HCT116 (cell line): ENCODE measurements at regions not wholly inside any gene's neighbourhood (a gene's known extent, or its start where the extent isn't known, plus 50 kb on each side); places are given as distances from the start of the nearest gene placed in this dataset.

ENCODE experiments used
- ATAC-seq: fragments of 200-7000 bp; cut with Tn5 transposase; 2 replicates; pipeline ENCODE4 v1.9.1; 2020; ENCODE audit warnings: mild to moderate bottlenecking, moderate library complexity
- BruUV-seq: library from RNA; stranded (reverse); fragments of 400-500 nt; replicated peaks from 2 replicates; lab custom pipeline; 2021; lab: Mats Ljungman, UMichigan
- CTCF ChIA-PET: fragments of 300-600 bp; sonication (Branson Sonifier 250); formaldehyde crosslinking; loops from one replicate; lab custom pipeline; 2021; ENCODE audit warnings: antibody characterized with exemption; lab: Charles Lee
- POLR2A ChIA-PET: fragments of 300-600, 350-600 bp; sonication (Branson Sonifier 250); formaldehyde crosslinking; loops from one replicate; lab custom pipeline; 2021; ENCODE audit warnings: antibody characterized with exemption; lab: Charles Lee
- RAD21 ChIA-PET, 2 experiments: fragments of 300-600 bp; sonication (Branson Sonifier 250); formaldehyde crosslinking; loops; one replicate each; lab custom pipeline; 2023; ENCODE audit warnings: low total read pairs in 2 of 2; ENCODE audit not compliant: uncharacterized antibody in 2 of 2, unreplicated experiment in 2 of 2, low non-redundant PET in 1 of 2; lab: Charles Lee
- DNase-seq: peaks from one replicate; pipeline ENCODE4 v3.0.0-alpha.2; 2010; ENCODE audit warnings: low read depth, low spot score
- H2AFZ ChIP-seq: fragments of 200-600 bp; shearing (Covaris generic), sonication (generic); 2 replicates; pipeline ENCODE4 v1.6.1; 2017; ENCODE audit warnings: low read depth, mixed run types, mixed read lengths, antibody characterized with exemption, low read length; ENCODE audit not compliant: poor library complexity, severe bottlenecking
- H3K27ac ChIP-seq: 2 replicates; pipeline ENCODE4 v1.5.1; 2012; ENCODE audit warnings: low read depth, low read length
- H3K27me3 ChIP-seq: fragments of 200-600 bp; sonication (generic); 2 replicates; pipeline ENCODE4 v1.6.1; 2016; ENCODE audit warnings: mixed run types, low read length, mixed read lengths; ENCODE audit not compliant: insufficient read depth
- H3K36me3 ChIP-seq, 2 experiments: fragments of 200-500 bp in 1 of 2; fragments of 200-600 bp in 1 of 2; sonication (Bioruptor generic) in 1 of 2; sonication (generic) in 1 of 2; 2 replicates each; pipeline versions ENCODE4 v1.5.1 to v1.6.1; 2014 to 2016; ENCODE audit warnings: low read length in 2 of 2, inconsistent platforms in 1 of 2, mixed read lengths in 1 of 2, mixed run types in 1 of 2; ENCODE audit not compliant: insufficient read depth in 2 of 2, control insufficient read depth in 1 of 2
- H3K4me1 ChIP-seq, 2 experiments: fragments of 200-600 bp in 1 of 2; sonication (generic) in 1 of 2; 2 replicates each; pipeline versions ENCODE4 v1.5.1 to v1.6.1; 2012 to 2017; ENCODE audit warnings: low read length in 2 of 2, inconsistent platforms in 1 of 2, mild to moderate bottlenecking in 1 of 2, mixed read lengths in 1 of 2, mixed run types in 1 of 2, moderate library complexity in 1 of 2; ENCODE audit not compliant: insufficient read depth in 2 of 2, control insufficient read depth in 1 of 2
- H3K4me2 ChIP-seq: fragments of 200-600 bp; sonication (generic); 2 replicates; pipeline ENCODE4 v1.6.1; 2017; ENCODE audit warnings: mixed run types, low read length, mixed read lengths
- H3K4me3 ChIP-seq, 2 experiments: fragments of 200-600 bp in 1 of 2; sonication (generic) in 1 of 2; replicated peaks in 1 of 2; 2 replicates each; pipeline ENCODE4 v1.5.1; 2011 to 2016; ENCODE audit warnings: low read length in 2 of 2, control low read depth in 1 of 2, low read depth in 1 of 2, mild to moderate bottlenecking in 1 of 2, mixed read lengths in 1 of 2, mixed run types in 1 of 2
- H3K79me2 ChIP-seq: fragments of 200-600 bp; sonication (generic); 2 replicates; pipeline ENCODE4 v1.6.1; 2017; ENCODE audit warnings: mild to moderate bottlenecking, mixed run types, low read length, moderate library complexity, mixed read lengths; ENCODE audit not compliant: insufficient read depth
- H3K9ac ChIP-seq: fragments of 200-600 bp; sonication (generic); 2 replicates; pipeline ENCODE4 v1.6.1; 2016; ENCODE audit warnings: low read length, mixed read lengths
- H3K9me2 ChIP-seq: fragments of 200-600 bp; sonication (generic), shearing (Covaris generic); 2 replicates; pipeline ENCODE4 v1.6.1; 2017; ENCODE audit warnings: mixed run types, mild to moderate bottlenecking, moderate library complexity; ENCODE audit not compliant: insufficient read depth
- H3K9me3 ChIP-seq, 2 experiments: fragments of 200-500 bp in 1 of 2; fragments of 200-600 bp in 1 of 2; sonication (Bioruptor generic) in 1 of 2; sonication (generic) in 1 of 2; 2 replicates each; pipeline ENCODE4 v1.6.1; 2014 to 2017; ENCODE audit warnings: low read length in 2 of 2, mixed read lengths in 2 of 2, inconsistent platforms in 1 of 2, low read depth in 1 of 2, mild to moderate bottlenecking in 1 of 2, mixed run types in 1 of 2, moderate library complexity in 1 of 2; ENCODE audit not compliant: control insufficient read depth in 1 of 2, insufficient read depth in 1 of 2
- H4K20me1 ChIP-seq: fragments of 200-600 bp; sonication (generic), shearing (Covaris generic); 2 replicates; pipeline ENCODE4 v1.6.1; 2017; ENCODE audit warnings: mixed run types, mild to moderate bottlenecking, moderate library complexity; ENCODE audit not compliant: insufficient read depth
- CBX3 ChIP-seq: IDR thresholded peaks from 2 replicates; pipeline ENCODE4 v1.6.1; 2012; ENCODE audit warnings: low read depth
- CEBPB ChIP-seq: IDR thresholded peaks from 2 replicates; pipeline ENCODE4 v1.6.1; 2012; ENCODE audit warnings: low read depth
- ELF1 ChIP-seq: IDR thresholded peaks from 2 replicates; pipeline ENCODE4 v1.6.1; 2012; ENCODE audit warnings: low read depth, borderline replicate concordance
- EZH2 ChIP-seq: fragments of 200-600 bp; sonication (generic); IDR thresholded peaks from 2 replicates; pipeline ENCODE4 v1.6.1; 2017; ENCODE audit warnings: antibody characterized with exemption, mixed run types
- EZH2phosphoT487 ChIP-seq: fragments of 200-600 bp; IDR thresholded peaks from 2 replicates; pipeline ENCODE4 v1.6.1; 2018; ENCODE audit warnings: antibody characterized with exemption, borderline replicate concordance
- FOSL1 ChIP-seq: IDR thresholded peaks from 2 replicates; pipeline ENCODE4 v1.6.1; 2012; ENCODE audit warnings: low read depth
- JUND ChIP-seq: IDR thresholded peaks from 2 replicates; pipeline ENCODE4 v1.6.1; 2012
- POLR2AphosphoS5 ChIP-seq: IDR thresholded peaks from 2 replicates; pipeline ENCODE4 v1.6.1; 2011; ENCODE audit warnings: mild to moderate bottlenecking, low read depth, low read length, moderate library complexity
- RAD21 ChIP-seq: IDR thresholded peaks from 2 replicates; pipeline ENCODE4 v1.6.1; 2012; ENCODE audit warnings: low read depth, mild to moderate bottlenecking
- SIN3A ChIP-seq: IDR thresholded peaks from 2 replicates; pipeline ENCODE4 v1.6.1; 2012; ENCODE audit warnings: low read depth
- TCF7L2 ChIP-seq: IDR thresholded peaks from 2 replicates; pipeline ENCODE4 v1.7.0; 2011; ENCODE audit warnings: borderline replicate concordance, inconsistent platforms; ENCODE audit not compliant: insufficient read depth, insufficient read length; ENCODE audit errors: extremely low read depth
- intact Hi-C: fragments of 100-400 bp; cut with micrococcal nuclease; formaldehyde crosslinking; loops from 2 replicates; pipeline ENCODE4 v1.10.0; 2022
- TF ChIP-seq, protein P1 (sequence below), 3 experiments: fragments of 200-600 bp in 1 of 3; sonication (generic) in 1 of 3; IDR thresholded peaks in 2 of 3; conservative IDR thresholded peaks in 1 of 3; 2 replicates each; pipeline ENCODE4 v1.5.1; 2012 to 2017; ENCODE audit warnings: low read depth in 2 of 3, low read length in 2 of 3, antibody characterized with exemption in 1 of 3, borderline replicate concordance in 1 of 3, control low read depth in 1 of 3, mild to moderate bottlenecking in 1 of 3, mixed read lengths in 1 of 3, mixed run types in 1 of 3, moderate library complexity in 1 of 3; ENCODE audit not compliant: insufficient read depth in 1 of 3
- TF ChIP-seq, protein P2 (sequence below): IDR thresholded peaks from 2 replicates; pipeline ENCODE4 v1.6.1; 2011; ENCODE audit warnings: mild to moderate bottlenecking, low read length, moderate library complexity; ENCODE audit not compliant: insufficient replicate concordance; ENCODE audit errors: extremely low read depth
- TF ChIP-seq, protein P3 (sequence below): IDR thresholded peaks from 2 replicates; pipeline ENCODE4 v1.6.1; 2012; ENCODE audit warnings: low read depth

DNA sequence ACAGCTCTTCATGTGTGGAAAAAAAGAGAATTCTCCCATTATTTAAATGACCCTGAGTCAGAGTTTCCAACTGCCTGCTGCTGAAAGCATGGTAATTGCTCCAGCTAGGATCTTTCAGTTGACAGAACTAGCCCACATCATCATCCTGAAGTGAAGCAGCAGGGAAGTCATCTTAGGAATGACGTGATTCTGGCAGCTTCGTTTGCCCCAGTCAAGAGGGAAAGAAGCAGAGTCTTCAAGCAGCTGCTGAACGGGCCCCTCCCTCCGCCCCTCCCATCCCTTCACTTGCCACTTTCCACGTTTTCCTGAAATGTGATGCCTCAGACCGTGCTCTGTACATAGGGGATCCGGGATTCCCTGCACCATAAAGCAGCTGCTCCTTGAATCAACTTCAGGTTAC is 455.0 kb upstream of the TMEM132C start:
- Histone ChIP-seq H3K79me2 (no peaks in the 10 kb centered on the region), H3K9me3 (peaks cover 0 to 19% of the 10 kb centered on the region in 2 experiments; a peak in 2 of 4 replicates), H3K4me3 (no peak overlapping the region), H2AFZ (no peak overlapping the region), H3K9me2 (no peaks in the 10 kb centered on the region), H3K4me1 (no peaks in the 10 kb centered on the region), H3K36me3 (no peaks in the 10 kb centered on the region), H3K27me3 (no peaks in the 10 kb centered on the region), H3K9ac (no peak overlapping the region), H3K4me2 (no peak overlapping the region), H4K20me1 (no peaks in the 10 kb centered on the region)
- RAD21 ChIA-PET: no interaction called here
- CTCF ChIA-PET: no interaction called here
- intact Hi-C loops: no loop called here
- BruUV-seq: no TSS peak
- POLR2A ChIA-PET: no interaction called here
- ATAC-seq (no peak), DNase-seq (no peak)
- TF ChIP-seq ELF1: no peak
- TF ChIP-seq CBX3: no peak
- TF ChIP-seq TCF7L2: no peak
- TF ChIP-seq RAD21: no peak
- TF ChIP-seq EZH2phosphoT487: no peak
- TF ChIP-seq, protein P1, sequence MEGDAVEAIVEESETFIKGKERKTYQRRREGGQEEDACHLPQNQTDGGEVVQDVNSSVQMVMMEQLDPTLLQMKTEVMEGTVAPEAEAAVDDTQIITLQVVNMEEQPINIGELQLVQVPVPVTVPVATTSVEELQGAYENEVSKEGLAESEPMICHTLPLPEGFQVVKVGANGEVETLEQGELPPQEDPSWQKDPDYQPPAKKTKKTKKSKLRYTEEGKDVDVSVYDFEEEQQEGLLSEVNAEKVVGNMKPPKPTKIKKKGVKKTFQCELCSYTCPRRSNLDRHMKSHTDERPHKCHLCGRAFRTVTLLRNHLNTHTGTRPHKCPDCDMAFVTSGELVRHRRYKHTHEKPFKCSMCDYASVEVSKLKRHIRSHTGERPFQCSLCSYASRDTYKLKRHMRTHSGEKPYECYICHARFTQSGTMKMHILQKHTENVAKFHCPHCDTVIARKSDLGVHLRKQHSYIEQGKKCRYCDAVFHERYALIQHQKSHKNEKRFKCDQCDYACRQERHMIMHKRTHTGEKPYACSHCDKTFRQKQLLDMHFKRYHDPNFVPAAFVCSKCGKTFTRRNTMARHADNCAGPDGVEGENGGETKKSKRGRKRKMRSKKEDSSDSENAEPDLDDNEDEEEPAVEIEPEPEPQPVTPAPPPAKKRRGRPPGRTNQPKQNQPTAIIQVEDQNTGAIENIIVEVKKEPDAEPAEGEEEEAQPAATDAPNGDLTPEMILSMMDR (IDR thresholded peaks at IDR 0.05 in 2 of 3, conservative IDR thresholded peaks at IDR 0.05 in 1 of 3; ENCODE audit: borderline replicate concordance in 1 of 3, insufficient read depth in 1 of 3, low read depth in 2 of 3, low read length in 2 of 3): no peak
- TF ChIP-seq JUND: no peak
- TF ChIP-seq SIN3A: no peak
- TF ChIP-seq, all 23 proteins: peak for 0
- H3K27ac ChIP-seq: no peak overlapping the region

DNA sequence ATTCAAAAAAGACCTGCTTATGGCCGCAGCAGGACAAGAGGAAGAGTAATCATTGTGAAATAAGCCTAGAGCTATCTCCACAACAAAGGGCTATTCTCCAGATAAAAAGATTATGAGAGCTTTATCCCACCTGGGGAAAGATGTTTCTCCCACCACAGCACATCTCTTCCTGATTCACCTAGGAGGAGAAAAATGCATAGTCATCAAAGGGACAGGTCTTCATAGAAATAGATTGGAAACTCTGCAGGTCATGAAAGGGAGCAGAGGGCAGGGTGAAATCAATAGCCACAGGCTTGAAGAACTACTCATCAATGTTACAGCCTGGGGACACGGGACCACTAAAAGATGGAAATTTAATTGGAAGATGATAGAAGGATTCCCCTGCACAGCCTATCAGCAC is 453.8 kb upstream of the TMEM132C start:
- Histone ChIP-seq H3K9me2 (no peaks in the 10 kb centered on the region), H3K79me2 (no peaks in the 10 kb centered on the region), H3K27me3 (no peaks in the 10 kb centered on the region), H3K9me3 (peaks cover 0 to 19% of the 10 kb centered on the region in 2 experiments; a peak in 2 of 4 replicates), H2AFZ (no peak overlapping the region), H3K9ac (no peak overlapping the region), H3K4me2 (no peak overlapping the region), H3K4me1 (no peaks in the 10 kb centered on the region), H4K20me1 (no peaks in the 10 kb centered on the region), H3K36me3 (no peaks in the 10 kb centered on the region), H3K27ac (no peak overlapping the region), H3K4me3 (no peak overlapping the region)
- ChIA-PET CTCF (no interaction called here), POLR2A (no interaction called here), RAD21 (no interaction called here)
- intact Hi-C loops: no loop called here
- DNase-seq (no peak), ATAC-seq (no peak)
- BruUV-seq: no TSS peak
- no peak for TF ChIP-seq CEBPB
- no peak for TF ChIP-seq FOSL1
- TF ChIP-seq EZH2: no peak
- TF ChIP-seq, protein P2, sequence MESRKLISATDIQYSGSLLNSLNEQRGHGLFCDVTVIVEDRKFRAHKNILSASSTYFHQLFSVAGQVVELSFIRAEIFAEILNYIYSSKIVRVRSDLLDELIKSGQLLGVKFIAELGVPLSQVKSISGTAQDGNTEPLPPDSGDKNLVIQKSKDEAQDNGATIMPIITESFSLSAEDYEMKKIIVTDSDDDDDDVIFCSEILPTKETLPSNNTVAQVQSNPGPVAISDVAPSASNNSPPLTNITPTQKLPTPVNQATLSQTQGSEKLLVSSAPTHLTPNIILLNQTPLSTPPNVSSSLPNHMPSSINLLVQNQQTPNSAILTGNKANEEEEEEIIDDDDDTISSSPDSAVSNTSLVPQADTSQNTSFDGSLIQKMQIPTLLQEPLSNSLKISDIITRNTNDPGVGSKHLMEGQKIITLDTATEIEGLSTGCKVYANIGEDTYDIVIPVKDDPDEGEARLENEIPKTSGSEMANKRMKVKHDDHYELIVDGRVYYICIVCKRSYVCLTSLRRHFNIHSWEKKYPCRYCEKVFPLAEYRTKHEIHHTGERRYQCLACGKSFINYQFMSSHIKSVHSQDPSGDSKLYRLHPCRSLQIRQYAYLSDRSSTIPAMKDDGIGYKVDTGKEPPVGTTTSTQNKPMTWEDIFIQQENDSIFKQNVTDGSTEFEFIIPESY: no peak
- TF ChIP-seq POLR2AphosphoS5: no peak
- no peak for TF ChIP-seq EZH2phosphoT487
- TF ChIP-seq, protein P3, sequence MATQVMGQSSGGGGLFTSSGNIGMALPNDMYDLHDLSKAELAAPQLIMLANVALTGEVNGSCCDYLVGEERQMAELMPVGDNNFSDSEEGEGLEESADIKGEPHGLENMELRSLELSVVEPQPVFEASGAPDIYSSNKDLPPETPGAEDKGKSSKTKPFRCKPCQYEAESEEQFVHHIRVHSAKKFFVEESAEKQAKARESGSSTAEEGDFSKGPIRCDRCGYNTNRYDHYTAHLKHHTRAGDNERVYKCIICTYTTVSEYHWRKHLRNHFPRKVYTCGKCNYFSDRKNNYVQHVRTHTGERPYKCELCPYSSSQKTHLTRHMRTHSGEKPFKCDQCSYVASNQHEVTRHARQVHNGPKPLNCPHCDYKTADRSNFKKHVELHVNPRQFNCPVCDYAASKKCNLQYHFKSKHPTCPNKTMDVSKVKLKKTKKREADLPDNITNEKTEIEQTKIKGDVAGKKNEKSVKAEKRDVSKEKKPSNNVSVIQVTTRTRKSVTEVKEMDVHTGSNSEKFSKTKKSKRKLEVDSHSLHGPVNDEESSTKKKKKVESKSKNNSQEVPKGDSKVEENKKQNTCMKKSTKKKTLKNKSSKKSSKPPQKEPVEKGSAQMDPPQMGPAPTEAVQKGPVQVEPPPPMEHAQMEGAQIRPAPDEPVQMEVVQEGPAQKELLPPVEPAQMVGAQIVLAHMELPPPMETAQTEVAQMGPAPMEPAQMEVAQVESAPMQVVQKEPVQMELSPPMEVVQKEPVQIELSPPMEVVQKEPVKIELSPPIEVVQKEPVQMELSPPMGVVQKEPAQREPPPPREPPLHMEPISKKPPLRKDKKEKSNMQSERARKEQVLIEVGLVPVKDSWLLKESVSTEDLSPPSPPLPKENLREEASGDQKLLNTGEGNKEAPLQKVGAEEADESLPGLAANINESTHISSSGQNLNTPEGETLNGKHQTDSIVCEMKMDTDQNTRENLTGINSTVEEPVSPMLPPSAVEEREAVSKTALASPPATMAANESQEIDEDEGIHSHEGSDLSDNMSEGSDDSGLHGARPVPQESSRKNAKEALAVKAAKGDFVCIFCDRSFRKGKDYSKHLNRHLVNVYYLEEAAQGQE: no peak
- TF ChIP-seq CBX3: no peak
